ENCODE measurements at regions not wholly inside any gene's neighbourhood (a gene's known extent, or its start where the extent isn't known, plus 50 kb on each side); places are given as distances from the start of the nearest gene placed in this dataset.
A peak's percentile ranks its signal among the peaks of the same experiment; 100 is the strongest.

DNA sequence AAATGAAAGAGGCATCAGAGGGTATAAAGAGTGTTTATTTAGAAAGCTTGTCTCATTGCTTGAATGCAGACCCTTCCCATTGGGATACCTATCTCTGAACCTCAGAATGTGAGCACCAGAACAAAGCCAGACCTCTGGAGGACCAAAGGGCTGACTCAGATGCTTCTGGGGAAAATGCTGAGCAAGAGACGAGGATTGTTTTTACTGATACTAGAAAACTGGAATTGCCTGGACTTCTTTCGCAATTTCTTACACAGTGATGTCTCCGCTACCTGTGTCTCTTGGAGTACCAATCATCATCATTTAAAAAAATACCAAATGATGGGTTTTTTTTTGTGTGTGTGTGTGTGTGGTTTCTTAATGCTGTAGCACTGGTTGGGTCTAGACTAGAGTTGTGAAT is 55.6 kb upstream of the CCDC85A start:
- no peak for DNase-seq (ENCODE audit: low read depth in 1 of 2, low spot score in 1 of 2)
- H3K9me3 ChIP-seq (ENCODE audit: low read depth): no peaks in the 10 kb centered on the region
- H3K27me3 ChIP-seq: no peaks in the 10 kb centered on the region
- TF ChIP-seq, protein P1, sequence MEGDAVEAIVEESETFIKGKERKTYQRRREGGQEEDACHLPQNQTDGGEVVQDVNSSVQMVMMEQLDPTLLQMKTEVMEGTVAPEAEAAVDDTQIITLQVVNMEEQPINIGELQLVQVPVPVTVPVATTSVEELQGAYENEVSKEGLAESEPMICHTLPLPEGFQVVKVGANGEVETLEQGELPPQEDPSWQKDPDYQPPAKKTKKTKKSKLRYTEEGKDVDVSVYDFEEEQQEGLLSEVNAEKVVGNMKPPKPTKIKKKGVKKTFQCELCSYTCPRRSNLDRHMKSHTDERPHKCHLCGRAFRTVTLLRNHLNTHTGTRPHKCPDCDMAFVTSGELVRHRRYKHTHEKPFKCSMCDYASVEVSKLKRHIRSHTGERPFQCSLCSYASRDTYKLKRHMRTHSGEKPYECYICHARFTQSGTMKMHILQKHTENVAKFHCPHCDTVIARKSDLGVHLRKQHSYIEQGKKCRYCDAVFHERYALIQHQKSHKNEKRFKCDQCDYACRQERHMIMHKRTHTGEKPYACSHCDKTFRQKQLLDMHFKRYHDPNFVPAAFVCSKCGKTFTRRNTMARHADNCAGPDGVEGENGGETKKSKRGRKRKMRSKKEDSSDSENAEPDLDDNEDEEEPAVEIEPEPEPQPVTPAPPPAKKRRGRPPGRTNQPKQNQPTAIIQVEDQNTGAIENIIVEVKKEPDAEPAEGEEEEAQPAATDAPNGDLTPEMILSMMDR (IDR thresholded peaks at IDR 0.05; ENCODE audit: low read depth, low read length): no peak
- H3K27ac ChIP-seq: no peak overlapping the region
- H3K36me3 ChIP-seq: no peaks in the 10 kb centered on the region
- no peaks in the 10 kb centered on the region for H3K4me1 ChIP-seq (ENCODE audit: low read depth)
- H3K4me3 ChIP-seq: no peak overlapping the region

DNA sequence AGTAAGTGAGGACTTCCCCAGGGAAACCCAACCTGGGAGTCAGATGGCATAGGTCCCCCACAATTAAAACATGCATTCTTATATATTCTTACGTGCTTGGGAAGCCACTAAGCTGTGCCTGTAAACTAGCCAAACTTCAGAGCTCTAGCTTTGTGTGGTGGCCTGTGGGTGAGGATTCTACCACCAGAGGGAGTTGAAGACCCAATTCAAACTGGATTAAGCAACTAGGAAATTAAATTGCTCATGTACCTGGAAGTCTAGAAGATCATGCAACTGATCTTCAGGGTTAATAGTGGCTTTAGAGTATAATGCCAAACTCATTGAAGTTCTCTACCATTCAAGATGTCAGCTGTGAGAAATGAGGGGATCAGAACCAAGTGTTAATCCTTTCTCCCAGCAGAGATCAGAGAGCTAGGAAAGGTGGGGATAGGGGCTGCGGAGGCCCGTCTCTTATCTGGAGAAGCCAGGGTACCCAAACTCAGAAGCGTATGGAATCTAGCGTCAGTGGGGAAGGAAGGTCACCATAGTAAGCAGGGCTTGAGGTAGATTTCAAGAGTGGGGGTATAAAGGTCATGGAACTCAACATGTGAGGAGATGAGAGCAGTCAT is 53.2 kb upstream of the CCDC85A start:
- H3K4me1 ChIP-seq (ENCODE audit: low read depth): no peaks in the 10 kb centered on the region
- TF ChIP-seq, protein P1 (IDR thresholded peaks at IDR 0.05; ENCODE audit: low read depth, low read length): peak; percentile 93
- no peak overlapping the region for H3K27ac ChIP-seq
- H3K9me3 ChIP-seq (ENCODE audit: low read depth): no peaks in the 10 kb centered on the region
- no peaks in the 10 kb centered on the region for H3K36me3 ChIP-seq
- no peak overlapping the region for H3K4me3 ChIP-seq
- DNase-seq (ENCODE audit: low read depth in 1 of 2, low spot score in 1 of 2): peak; percentile 49 to 76
- H3K27me3 ChIP-seq: no peaks in the 10 kb centered on the region

GRCh38 chr2:56132138-56132537 is 51.7 kb upstream of the CCDC85A start:
- DNase-seq (ENCODE audit: low read depth in 1 of 2, low spot score in 1 of 2): peak; percentile 46 to 72
- Histone ChIP-seq H3K36me3 (no peaks in the 10 kb centered on the region), H3K9me3 (ENCODE audit: low read depth) (no peaks in the 10 kb centered on the region), H3K4me1 (ENCODE audit: low read depth) (no peaks in the 10 kb centered on the region), H3K4me3 (no peak overlapping the region), H3K27me3 (no peaks in the 10 kb centered on the region), H3K27ac (no peak overlapping the region)
- TF ChIP-seq, protein P1 (IDR thresholded peaks at IDR 0.05; ENCODE audit: low read depth, low read length): peak; percentile 51

DNA sequence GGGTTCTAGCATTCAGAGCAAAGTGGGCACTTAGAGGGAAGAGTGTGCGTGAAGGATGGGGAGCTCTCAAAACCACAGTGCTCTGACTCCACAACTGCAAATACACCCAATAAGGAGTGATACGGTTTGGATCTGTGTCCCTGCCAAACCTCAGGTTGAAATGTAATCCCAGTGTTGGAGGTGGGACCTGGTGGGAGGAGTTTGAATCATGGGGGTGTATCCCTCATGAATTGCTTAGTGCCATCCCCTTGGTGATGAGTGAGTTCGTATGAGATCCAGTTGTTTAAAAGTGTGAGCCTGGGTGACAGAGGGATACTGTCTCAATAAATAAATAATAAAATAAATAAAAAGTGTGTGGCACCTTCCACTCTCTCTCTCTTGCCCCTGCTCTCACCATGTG is 50.3 kb upstream of the CCDC85A start:
- H3K27ac ChIP-seq: no peak overlapping the region
- H3K27me3 ChIP-seq: no peaks in the 10 kb centered on the region
- no peaks in the 10 kb centered on the region for H3K4me1 ChIP-seq (ENCODE audit: low read depth)
- H3K4me3 ChIP-seq: no peak overlapping the region
- H3K9me3 ChIP-seq (ENCODE audit: low read depth): no peaks in the 10 kb centered on the region
- DNase-seq (ENCODE audit: low read depth in 1 of 2, low spot score in 1 of 2): no peak
- no peaks in the 10 kb centered on the region for H3K36me3 ChIP-seq
- TF ChIP-seq, protein P1 (IDR thresholded peaks at IDR 0.05; ENCODE audit: low read depth, low read length): no peak

GRCh38 chr2:56133931-56134629 is 49.7 kb upstream of the CCDC85A start:
- no peaks in the 10 kb centered on the region for H3K9me3 ChIP-seq (ENCODE audit: low read depth)
- H3K27ac ChIP-seq: no peak overlapping the region
- DNase-seq (ENCODE audit: low read depth in 1 of 2, low spot score in 1 of 2): no peak
- H3K4me1 ChIP-seq (ENCODE audit: low read depth): no peaks in the 10 kb centered on the region
- H3K4me3 ChIP-seq: no peak overlapping the region
- no peaks in the 10 kb centered on the region for H3K36me3 ChIP-seq
- TF ChIP-seq, protein P1 (IDR thresholded peaks at IDR 0.05; ENCODE audit: low read depth, low read length): no peak
- no peaks in the 10 kb centered on the region for H3K27me3 ChIP-seq

Measured in cardiac muscle cell (in vitro differentiated cells and primary cell).